PC-3 (cell line): ENCODE measurements at regions not wholly inside any gene's neighbourhood (a gene's known extent, or its start where the extent isn't known, plus 50 kb on each side); places are given as distances from the start of the nearest gene placed in this dataset.

Experiments
- ATAC-seq: fragments of 200-7000 bp; cut with Tn5 transposase; 2 replicates; pipeline ENCODE4 v1.9.1; 2020; ENCODE audit warnings: mild to moderate bottlenecking, moderate library complexity
- BruUV-seq: library from RNA; stranded (reverse); fragments of 400-500 nt; replicated peaks from 2 replicates; lab custom pipeline; 2021; lab: Mats Ljungman, UMichigan
- CTCF ChIA-PET: fragments of 300-600 bp; sonication (Branson Sonifier 250); formaldehyde crosslinking; loops from one replicate; lab custom pipeline; 2022; ENCODE audit warnings: antibody characterized with exemption; lab: Charles Lee
- POLR2A ChIA-PET: fragments of 300-600 bp; sonication (Branson Sonifier 250); formaldehyde crosslinking; loops from one replicate; lab custom pipeline; 2022; ENCODE audit warnings: antibody characterized with exemption; ENCODE audit not compliant: unreplicated experiment; lab: Charles Lee
- DNase-seq: peaks from one replicate; pipeline ENCODE4 v3.0.0-alpha.2; 2015
- H2AFZ ChIP-seq: fragments of 300-600 bp; sonication (generic); 2 replicates; pipeline ENCODE4 v1.6.0; 2016; ENCODE audit warnings: antibody characterized with exemption, low read length
- H3F3A ChIP-seq: fragments of 300-600 bp; sonication (generic); one replicate; pipeline ENCODE4 v1.6.0; 2017; ENCODE audit warnings: antibody characterized with exemption, low read length, control low read depth, mild to moderate bottlenecking; ENCODE audit not compliant: unreplicated experiment
- H3K27ac ChIP-seq: fragments of 300-600 bp; sonication (generic); 2 replicates; pipeline ENCODE4 v1.5.1; 2016; ENCODE audit warnings: mild to moderate bottlenecking, low read length
- H3K27me3 ChIP-seq: fragments of 300-600 bp; sonication (generic); 2 replicates; pipeline ENCODE4 v1.6.1; 2016; ENCODE audit warnings: low read length, mixed read lengths
- H3K36me3 ChIP-seq: fragments of 300-600 bp; sonication (generic); 2 replicates; pipeline ENCODE4 v1.6.1; 2016; ENCODE audit warnings: low read depth, mixed run types, low read length, mixed read lengths
- H3K4me1 ChIP-seq: fragments of 300-600 bp; sonication (generic); 2 replicates; pipeline ENCODE4 v1.5.1; 2016; ENCODE audit warnings: low read length; ENCODE audit not compliant: insufficient read depth
- H3K4me2 ChIP-seq: fragments of 300-600 bp; sonication (generic); 2 replicates; pipeline ENCODE4 v1.6.0; 2016; ENCODE audit warnings: low read length
- H3K4me3 ChIP-seq: fragments of 300-600 bp; sonication (generic); 2 replicates; pipeline ENCODE4 v1.5.1; 2016; ENCODE audit warnings: mild to moderate bottlenecking, low read length, mixed read lengths
- H3K79me2 ChIP-seq: fragments of 300-600 bp; sonication (generic); 2 replicates; pipeline ENCODE4 v1.6.1; 2017; ENCODE audit warnings: low read length, mixed read lengths
- H3K9ac ChIP-seq: fragments of 300-600 bp; sonication (generic); 2 replicates; pipeline ENCODE4 v1.6.0; 2016; ENCODE audit warnings: mild to moderate bottlenecking, low read length
- H3K9me2 ChIP-seq: fragments of 300-600 bp; sonication (generic); replicated peaks from 2 replicates; pipeline ENCODE4 v1.6.1; 2016; ENCODE audit warnings: mixed run types, low read length, mixed read lengths
- H3K9me3 ChIP-seq: fragments of 300-600 bp; sonication (generic); 2 replicates; pipeline ENCODE4 v1.6.1; 2016; ENCODE audit warnings: low read length, mixed read lengths
- H4K20me1 ChIP-seq: fragments of 300-600 bp; sonication (generic); 2 replicates; pipeline ENCODE4 v1.6.1; 2016; ENCODE audit warnings: low read length, mixed read lengths
- CTCF ChIP-seq: fragments of 300-600 bp; sonication (generic); conservative IDR thresholded peaks from 2 replicates; pipeline ENCODE4 v1.5.1; 2017; ENCODE audit warnings: antibody characterized with exemption, low read depth, mild to moderate bottlenecking, low read length
- EZH2 ChIP-seq: fragments of 300-600 bp; sonication (generic); IDR thresholded peaks from one replicate; pipeline ENCODE4 v1.6.1; 2017; ENCODE audit warnings: antibody characterized with exemption, mild to moderate bottlenecking, low read length; ENCODE audit not compliant: unreplicated experiment
- EZH2phosphoT487 ChIP-seq: fragments of 300-600 bp; sonication (generic); IDR thresholded peaks from 2 replicates; pipeline ENCODE4 v1.6.1; 2018; ENCODE audit warnings: mild to moderate bottlenecking, antibody characterized with exemption, low read length, borderline replicate concordance
- intact Hi-C: fragments of 100-400 bp; cut with micrococcal nuclease; formaldehyde crosslinking; loops from 2 replicates; pipeline ENCODE4 v1.9.0; 2023

- ChIA-PET CTCF (no interaction called here), POLR2A (no interaction called here)
- Histone ChIP-seq H3K9me3 (no peaks in the 10 kb centered on the region), H3K27me3 (no peaks in the 10 kb centered on the region), H3K9ac (no peak overlapping the region), H3K36me3 (no peaks in the 10 kb centered on the region), H3K27ac (no peak overlapping the region), H2AFZ (no peak overlapping the region), H3K9me2 (no peaks in the 10 kb centered on the region), H4K20me1 (no peaks in the 10 kb centered on the region), H3K4me3 (no peak overlapping the region), H3K4me2 (no peak overlapping the region), H3F3A (no peaks in the 10 kb centered on the region), H3K79me2 (no peaks in the 10 kb centered on the region), H3K4me1 (no peaks in the 10 kb centered on the region)
- ATAC-seq (no peak), DNase-seq (no peak)
- intact Hi-C loops, result no loop called here
- TF ChIP-seq EZH2, result no peak
- TF ChIP-seq CTCF, result no peak
- BruUV-seq, result no TSS peak
Measured at GRCh38 chr9:80407220-80407619, 835.5 kb downstream of the TLE4 start.

GRCh38 chr9:80401243-80401642 lies 829.5 kb downstream of the TLE4 start:
- H3K4me3 ChIP-seq, result no peak overlapping the region
- H2AFZ ChIP-seq, result no peak overlapping the region
- intact Hi-C loops, result no loop called here
- no peaks in the 10 kb centered on the region for H3K36me3 ChIP-seq
- no peaks in the 10 kb centered on the region for H3K9me3 ChIP-seq
- ChIA-PET CTCF (no interaction called here), POLR2A (no interaction called here)
- ATAC-seq, result no peak
- H3K4me1 ChIP-seq, result no peaks in the 10 kb centered on the region
- H3K79me2 ChIP-seq, result no peaks in the 10 kb centered on the region
- no peak overlapping the region for H3K27ac ChIP-seq
- TF ChIP-seq EZH2phosphoT487 (no peak), CTCF (no peak)
- no peaks in the 10 kb centered on the region for H3K27me3 ChIP-seq
- H3K4me2 ChIP-seq, result no peak overlapping the region
- BruUV-seq, result no TSS peak
- H3K9me2 ChIP-seq, result no peaks in the 10 kb centered on the region
- DNase-seq, result no peak
- no peaks in the 10 kb centered on the region for H4K20me1 ChIP-seq
- H3F3A ChIP-seq, result no peaks in the 10 kb centered on the region
- H3K9ac ChIP-seq, result no peak overlapping the region

GRCh38 chr9:80400624-80401230 lies 829.0 kb downstream of the TLE4 start:
- ATAC-seq, result no peak
- Histone ChIP-seq H3K4me2 (no peak overlapping the region), H3K4me3 (no peak overlapping the region), H3K79me2 (no peaks in the 10 kb centered on the region), H2AFZ (no peak overlapping the region), H3K27me3 (no peaks in the 10 kb centered on the region), H3K36me3 (no peaks in the 10 kb centered on the region), H3K9me3 (no peaks in the 10 kb centered on the region), H3K27ac (no peak overlapping the region), H3F3A (no peaks in the 10 kb centered on the region), H3K9ac (no peak overlapping the region), H4K20me1 (no peaks in the 10 kb centered on the region), H3K9me2 (no peaks in the 10 kb centered on the region), H3K4me1 (0 out of 2 replicates have a peak, but pooled peaks cover under 1% of the 10 kb centered on the region)
- no peak for DNase-seq
- ChIA-PET CTCF (no interaction called here), POLR2A (no interaction called here)
- intact Hi-C loops, result no loop called here
- no TSS peak for BruUV-seq
- TF ChIP-seq EZH2phosphoT487 (no peak), EZH2 (no peak), CTCF (no peak)
